H9 (cell line): ENCODE measurements at regions not wholly inside any gene's neighbourhood (a gene's known extent, or its start where the extent isn't known, plus 50 kb on each side); places are given as distances from the start of the nearest gene placed in this dataset.

ENCODE experiments used
- DNase-seq: peaks from one replicate; pipeline ENCODE4 v3.0.0-alpha.2; 2017
- H2AFZ ChIP-seq: one replicate; pipeline ENCODE4 v1.6.1; 2013; ENCODE audit warnings: mild to moderate bottlenecking, low read length, control low read depth, moderate library complexity
- H2AK5ac ChIP-seq: 2 replicates; pipeline ENCODE4 v1.6.1; 2013; ENCODE audit warnings: low read length, control low read depth, mixed read lengths; ENCODE audit not compliant: insufficient read length
- H2BK120ac ChIP-seq: one replicate; pipeline ENCODE4 v1.6.1; 2013; ENCODE audit warnings: low read depth, mild to moderate bottlenecking, low read length, control low read depth, inconsistent platforms; ENCODE audit not compliant: poor library complexity, severe bottlenecking
- H2BK12ac ChIP-seq: 2 replicates; pipeline ENCODE4 v1.6.1; 2013; ENCODE audit warnings: low read length, control low read depth, mixed read lengths, low read depth; ENCODE audit not compliant: insufficient read length
- H2BK15ac ChIP-seq: 2 replicates; pipeline ENCODE4 v1.6.1; 2013; ENCODE audit warnings: low read depth, low read length, control low read depth
- H2BK20ac ChIP-seq: one replicate; pipeline ENCODE4 v1.6.1; 2013; ENCODE audit warnings: low read depth, mild to moderate bottlenecking, low read length, control low read depth, inconsistent platforms; ENCODE audit not compliant: poor library complexity, severe bottlenecking
- H2BK5ac ChIP-seq: 2 replicates; pipeline ENCODE4 v1.6.1; 2013; ENCODE audit warnings: low read length, control low read depth, mixed read lengths; ENCODE audit not compliant: insufficient read length
- H3K14ac ChIP-seq: 2 replicates; pipeline ENCODE4 v1.6.1; 2013; ENCODE audit warnings: low read length, control low read depth; ENCODE audit not compliant: insufficient read depth
- H3K18ac ChIP-seq: 2 replicates; pipeline ENCODE4 v1.6.1; 2013; ENCODE audit warnings: low read depth, mild to moderate bottlenecking, mixed read lengths, low read length, control low read depth; ENCODE audit not compliant: insufficient read length
- H3K23ac ChIP-seq: 2 replicates; pipeline ENCODE4 v1.6.1; 2013; ENCODE audit warnings: low read length, control low read depth, mixed read lengths, low read depth; ENCODE audit not compliant: insufficient read length
- H3K23me2 ChIP-seq: 2 replicates; pipeline ENCODE4 v1.6.1; 2013; ENCODE audit warnings: low read depth, mild to moderate bottlenecking, mixed read lengths, low read length, control low read depth; ENCODE audit not compliant: insufficient read length, poor library complexity, severe bottlenecking
- H3K27ac ChIP-seq: 2 replicates; pipeline ENCODE4 v1.5.1; 2013; ENCODE audit warnings: low read length, control low read depth, mixed read lengths, low read depth; ENCODE audit not compliant: insufficient read length
- H3K27me3 ChIP-seq: 2 replicates; pipeline ENCODE4 v1.6.1; 2013; ENCODE audit warnings: low read length, control low read depth, inconsistent platforms; ENCODE audit not compliant: insufficient read depth
- H3K4ac ChIP-seq: 2 replicates; pipeline ENCODE4 v1.6.1; 2013; ENCODE audit warnings: low read depth, mild to moderate bottlenecking, control low read depth, inconsistent platforms, low read length, moderate library complexity
- H3K4me1 ChIP-seq: 2 replicates; pipeline ENCODE4 v1.6.1; 2013; ENCODE audit warnings: low read length, control low read depth, inconsistent platforms; ENCODE audit not compliant: insufficient read depth
- H3K4me2 ChIP-seq: 2 replicates; pipeline ENCODE4 v1.6.1; 2013; ENCODE audit warnings: low read length, control low read depth, mixed read lengths; ENCODE audit not compliant: insufficient read length, insufficient read depth
- H3K56ac ChIP-seq: 2 replicates; pipeline ENCODE4 v1.6.1; 2013; ENCODE audit warnings: low read depth, mild to moderate bottlenecking, mixed read lengths, low read length, control low read depth; ENCODE audit not compliant: insufficient read length
- H3K79me1 ChIP-seq: 2 replicates; pipeline ENCODE4 v1.6.1; 2013; ENCODE audit warnings: low read depth, mild to moderate bottlenecking, moderate library complexity, low read length, control low read depth, inconsistent platforms; ENCODE audit not compliant: insufficient read depth, poor library complexity, severe bottlenecking
- H3K79me2 ChIP-seq: 2 replicates; pipeline ENCODE4 v1.6.1; 2013; ENCODE audit warnings: low read length, control low read depth, inconsistent platforms; ENCODE audit not compliant: insufficient read depth
- H3K9ac ChIP-seq: 2 replicates; pipeline ENCODE4 v1.6.1; 2013; ENCODE audit warnings: low read length, control low read depth, mixed read lengths; ENCODE audit not compliant: insufficient read length; ENCODE audit errors: extremely low read depth
- H3K9me3 ChIP-seq: one replicate; pipeline ENCODE4 v1.6.1; 2013; ENCODE audit warnings: low read depth, low read length, inconsistent platforms; ENCODE audit not compliant: control insufficient read depth
- H3T11ph ChIP-seq: one replicate; pipeline ENCODE4 v1.6.1; 2013; ENCODE audit warnings: mild to moderate bottlenecking, low read length, control low read depth, inconsistent platforms
- H4K20me1 ChIP-seq: one replicate; pipeline ENCODE4 v1.6.1; 2013; ENCODE audit not compliant: control insufficient read depth, insufficient read length, insufficient read depth
- H4K5ac ChIP-seq: 2 replicates; pipeline ENCODE4 v1.6.1; 2013; ENCODE audit warnings: low read depth, mild to moderate bottlenecking, mixed read lengths, low read length, control low read depth; ENCODE audit not compliant: insufficient read length
- H4K8ac ChIP-seq: replicated peaks from 2 replicates; pipeline ENCODE4 v1.6.1; 2013; ENCODE audit warnings: low read length, control low read depth, mixed read lengths, low read depth; ENCODE audit not compliant: insufficient read length
- H4K91ac ChIP-seq: 2 replicates; pipeline ENCODE4 v1.6.1; 2013; ENCODE audit warnings: low read depth, mild to moderate bottlenecking, moderate library complexity, mixed read lengths, low read length, control low read depth; ENCODE audit not compliant: insufficient read length
- H3K27ac Mint-ChIP-seq, 3 experiments: 2 replicates in 2 of 3; 3 replicates in 1 of 3; pipeline ENCODE4 v1.8.0; 2020 to 2021; ENCODE audit warnings: mixed read lengths in 3 of 3, mild to moderate bottlenecking in 1 of 3, moderate library complexity in 1 of 3
- H3K27me3 Mint-ChIP-seq: 2 replicates; pipeline ENCODE4 v1.8.0; 2021; ENCODE audit warnings: low read depth, mild to moderate bottlenecking, moderate library complexity, mixed read lengths
- H3K36me3 Mint-ChIP-seq, 3 experiments: 2 replicates in 2 of 3; 3 replicates in 1 of 3; pipeline ENCODE4 v1.8.0; 2020 to 2021; ENCODE audit warnings: low read depth in 3 of 3, mixed read lengths in 3 of 3; ENCODE audit not compliant: insufficient read depth in 1 of 3
- H3K4me1 Mint-ChIP-seq, 2 experiments: 2 replicates each; pipeline ENCODE4 v1.8.0; 2020; ENCODE audit warnings: mixed read lengths in 2 of 2
- H3K4me3 Mint-ChIP-seq, 2 experiments: 2 replicates in 1 of 2; 3 replicates in 1 of 2; pipeline ENCODE4 v1.8.0; 2020 to 2021; ENCODE audit warnings: mild to moderate bottlenecking in 2 of 2, mixed read lengths in 2 of 2, moderate library complexity in 1 of 2
- H3K9me3 Mint-ChIP-seq, 2 experiments: 2 replicates in 1 of 2; 3 replicates in 1 of 2; pipeline ENCODE4 v1.8.0; 2020; ENCODE audit warnings: mild to moderate bottlenecking in 2 of 2, mixed read lengths in 2 of 2, moderate library complexity in 1 of 2
- WGBS: extraction: QIAGEN DNeasy Blood & Tissue Kit; methylation state at CpG from one replicate; pipeline ENCODE4 v1.1.7; 2013; ENCODE audit warnings: missing lambda C conversion rate, low lambda C conversion rate, mixed read lengths; ENCODE audit not compliant: insufficient read length; ENCODE audit errors: extremely low coverage; 5-methylcytosine and 5-hydroxymethylcytosine counted together
- TF ChIP-seq, protein P1 (sequence below): fragments of 200-600 bp; sonication (generic); conservative IDR thresholded peaks from 3 replicates; pipeline ENCODE4 v1.8.0; 2021; ENCODE audit warnings: antibody characterized with exemption, mild to moderate bottlenecking

DNA sequence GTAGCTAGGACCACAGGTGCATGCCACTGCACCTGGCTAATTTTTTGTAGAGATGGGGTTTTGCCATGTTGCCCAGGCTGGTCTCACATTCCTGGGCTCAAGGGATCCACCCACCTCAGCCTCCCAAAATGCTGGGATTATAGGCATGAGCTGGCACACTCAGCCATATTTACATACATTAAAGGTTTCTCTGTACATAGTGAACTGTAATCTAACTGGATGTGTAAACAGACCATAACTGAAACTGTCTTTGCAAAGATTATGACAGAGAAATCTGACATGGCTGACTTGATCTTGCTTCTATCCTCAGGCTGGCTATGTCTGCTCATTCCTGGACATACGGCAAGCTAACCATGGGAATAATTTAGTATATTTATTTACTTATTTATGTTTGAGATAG lies 139.2 kb upstream of the XPO1 start:
- H3K9me3 Mint-ChIP-seq, result peaks cover 18 to 25% of the 10 kb centered on the region in 2 experiments
- H3K4ac ChIP-seq, result no peak overlapping the region
- no peak overlapping the region for H3K27ac ChIP-seq
- no peak overlapping the region for H3K56ac ChIP-seq
- H3K4me2 ChIP-seq, result no peak overlapping the region
- H4K8ac ChIP-seq, result no peak overlapping the region
- H2AFZ ChIP-seq, result no peak overlapping the region
- no peak overlapping the region for H2BK5ac ChIP-seq
- H2BK20ac ChIP-seq, result no peak overlapping the region
- H2BK15ac ChIP-seq, result no peak overlapping the region
- TF ChIP-seq, protein P1, sequence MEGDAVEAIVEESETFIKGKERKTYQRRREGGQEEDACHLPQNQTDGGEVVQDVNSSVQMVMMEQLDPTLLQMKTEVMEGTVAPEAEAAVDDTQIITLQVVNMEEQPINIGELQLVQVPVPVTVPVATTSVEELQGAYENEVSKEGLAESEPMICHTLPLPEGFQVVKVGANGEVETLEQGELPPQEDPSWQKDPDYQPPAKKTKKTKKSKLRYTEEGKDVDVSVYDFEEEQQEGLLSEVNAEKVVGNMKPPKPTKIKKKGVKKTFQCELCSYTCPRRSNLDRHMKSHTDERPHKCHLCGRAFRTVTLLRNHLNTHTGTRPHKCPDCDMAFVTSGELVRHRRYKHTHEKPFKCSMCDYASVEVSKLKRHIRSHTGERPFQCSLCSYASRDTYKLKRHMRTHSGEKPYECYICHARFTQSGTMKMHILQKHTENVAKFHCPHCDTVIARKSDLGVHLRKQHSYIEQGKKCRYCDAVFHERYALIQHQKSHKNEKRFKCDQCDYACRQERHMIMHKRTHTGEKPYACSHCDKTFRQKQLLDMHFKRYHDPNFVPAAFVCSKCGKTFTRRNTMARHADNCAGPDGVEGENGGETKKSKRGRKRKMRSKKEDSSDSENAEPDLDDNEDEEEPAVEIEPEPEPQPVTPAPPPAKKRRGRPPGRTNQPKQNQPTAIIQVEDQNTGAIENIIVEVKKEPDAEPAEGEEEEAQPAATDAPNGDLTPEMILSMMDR, result no peak
- H2AK5ac ChIP-seq, result no peak overlapping the region
- H3K4me3 Mint-ChIP-seq, result no peak overlapping the region
- no peaks in the 10 kb centered on the region for H3K23me2 ChIP-seq
- no peak overlapping the region for H3K18ac ChIP-seq
- no peaks in the 10 kb centered on the region for H3K79me2 ChIP-seq
- no peak overlapping the region for H3T11ph ChIP-seq
- DNase-seq, result no peak
- H3K27me3 Mint-ChIP-seq, result no peaks in the 10 kb centered on the region
- no peak overlapping the region for H3K14ac ChIP-seq
- no CpG with 5 or more reads among the region's 1 CpG for WGBS
- H3K27ac Mint-ChIP-seq, result no peak overlapping the region
- no peaks in the 10 kb centered on the region for H3K27me3 ChIP-seq
- H3K23ac ChIP-seq, result no peak overlapping the region
- H3K4me1 ChIP-seq, result no peaks in the 10 kb centered on the region
- no peak overlapping the region for H3K9ac ChIP-seq
- H3K4me1 Mint-ChIP-seq, result no peaks in the 10 kb centered on the region
- H4K5ac ChIP-seq, result no peak overlapping the region
- no peaks in the 10 kb centered on the region for H3K79me1 ChIP-seq
- H3K9me3 ChIP-seq, result peaks cover 16% of the 10 kb centered on the region
- H4K91ac ChIP-seq, result no peak overlapping the region
- no peak overlapping the region for H2BK120ac ChIP-seq
- H3K36me3 Mint-ChIP-seq, result peaks cover 5 to 21% (median 17%) of the 10 kb centered on the region in 3 experiments
- no peaks in the 10 kb centered on the region for H4K20me1 ChIP-seq
- H2BK12ac ChIP-seq, result no peak overlapping the region
